OCI-LY1 (cell line): ENCODE measurements at regions not wholly inside any gene's neighbourhood (a gene's known extent, or its start where the extent isn't known, plus 50 kb on each side); places are given as distances from the start of the nearest gene placed in this dataset.

Experiments used
- H2AFZ ChIP-seq: fragments of 200-600 bp; sonication (generic), shearing (Covaris generic); 2 replicates; pipeline ENCODE4 v1.6.0; 2014; ENCODE audit warnings: antibody characterized with exemption, mild to moderate bottlenecking, low read length
- H3F3A ChIP-seq: fragments of 200-600 bp; sonication (generic), shearing (Covaris generic); 2 replicates; pipeline ENCODE4 v1.6.0; 2014; ENCODE audit warnings: mild to moderate bottlenecking, antibody characterized with exemption, low read length, moderate library complexity; ENCODE audit not compliant: insufficient read depth
- H3K27ac ChIP-seq: fragments of 200-600 bp; sonication (generic); 2 replicates; pipeline ENCODE4 v1.5.1; 2014; ENCODE audit warnings: low read length, mixed run types, mild to moderate bottlenecking, low read depth; ENCODE audit not compliant: poor library complexity, severe bottlenecking
- H3K27me3 ChIP-seq: fragments of 200-600 bp; sonication (generic); 2 replicates; pipeline ENCODE4 v1.6.0; 2014; ENCODE audit warnings: antibody characterized with exemption, mild to moderate bottlenecking, low read length, moderate library complexity; ENCODE audit not compliant: insufficient read depth
- H3K36me3 ChIP-seq: fragments of 200-600 bp; sonication (generic); 2 replicates; pipeline ENCODE4 v1.6.1; 2014; ENCODE audit warnings: mild to moderate bottlenecking, antibody characterized with exemption, low read length, moderate library complexity, mixed read lengths; ENCODE audit not compliant: insufficient read depth
- H3K4me1 ChIP-seq: fragments of 200-600 bp; sonication (generic); 2 replicates; pipeline ENCODE4 v1.5.1; 2014; ENCODE audit warnings: mild to moderate bottlenecking, low read length, moderate library complexity; ENCODE audit not compliant: insufficient read depth, severe bottlenecking
- H3K4me2 ChIP-seq: fragments of 200-600 bp; sonication (generic), shearing (Covaris generic); 2 replicates; pipeline ENCODE4 v1.6.1; 2014; ENCODE audit warnings: low read length
- H3K4me3 ChIP-seq: fragments of 200-600 bp; sonication (generic); 2 replicates; pipeline ENCODE4 v1.5.1; 2014; ENCODE audit warnings: low read length, low read depth, mild to moderate bottlenecking, mixed read lengths; ENCODE audit not compliant: poor library complexity, severe bottlenecking
- H3K79me2 ChIP-seq: fragments of 200-600 bp; shearing (Covaris generic); 2 replicates; pipeline ENCODE4 v1.6.1; 2016; ENCODE audit warnings: mixed run types, low read length, mixed read lengths; ENCODE audit not compliant: insufficient read depth
- H3K9ac ChIP-seq: fragments of 200-600 bp; sonication (generic), shearing (Covaris generic); 2 replicates; pipeline ENCODE4 v1.6.1; 2014; ENCODE audit warnings: mild to moderate bottlenecking, low read length, mixed read lengths
- H3K9me2 ChIP-seq: fragments of 200-600 bp; sonication (generic), shearing (Covaris generic); 2 replicates; pipeline ENCODE4 v1.6.1; 2014; ENCODE audit warnings: low read depth, mild to moderate bottlenecking, low read length, mixed read lengths
- H3K9me3 ChIP-seq: fragments of 200-600 bp; shearing (Covaris generic); 2 replicates; pipeline ENCODE4 v1.6.1; 2014; ENCODE audit warnings: low read length, mixed read lengths
- H4K20me1 ChIP-seq: fragments of 200-600 bp; sonication (generic), shearing (Covaris generic); 2 replicates; pipeline ENCODE4 v1.6.0; 2016; ENCODE audit warnings: mild to moderate bottlenecking, low read length; ENCODE audit not compliant: insufficient read depth
- CTCF ChIP-seq: fragments of 200-600 bp; sonication (generic), shearing (Covaris generic); IDR thresholded peaks from 2 replicates; pipeline ENCODE4 v1.5.1; 2017; ENCODE audit warnings: mild to moderate bottlenecking, antibody characterized with exemption, low read length, moderate library complexity, mixed read lengths
- EZH2 ChIP-seq: fragments of 200-600 bp; sonication (generic), shearing (Covaris generic); IDR thresholded peaks from 2 replicates; pipeline ENCODE4 v1.8.0; 2017; ENCODE audit warnings: borderline replicate concordance, mixed run types, mild to moderate bottlenecking, antibody characterized with exemption, low read length, moderate library complexity, mixed read lengths

DNA sequence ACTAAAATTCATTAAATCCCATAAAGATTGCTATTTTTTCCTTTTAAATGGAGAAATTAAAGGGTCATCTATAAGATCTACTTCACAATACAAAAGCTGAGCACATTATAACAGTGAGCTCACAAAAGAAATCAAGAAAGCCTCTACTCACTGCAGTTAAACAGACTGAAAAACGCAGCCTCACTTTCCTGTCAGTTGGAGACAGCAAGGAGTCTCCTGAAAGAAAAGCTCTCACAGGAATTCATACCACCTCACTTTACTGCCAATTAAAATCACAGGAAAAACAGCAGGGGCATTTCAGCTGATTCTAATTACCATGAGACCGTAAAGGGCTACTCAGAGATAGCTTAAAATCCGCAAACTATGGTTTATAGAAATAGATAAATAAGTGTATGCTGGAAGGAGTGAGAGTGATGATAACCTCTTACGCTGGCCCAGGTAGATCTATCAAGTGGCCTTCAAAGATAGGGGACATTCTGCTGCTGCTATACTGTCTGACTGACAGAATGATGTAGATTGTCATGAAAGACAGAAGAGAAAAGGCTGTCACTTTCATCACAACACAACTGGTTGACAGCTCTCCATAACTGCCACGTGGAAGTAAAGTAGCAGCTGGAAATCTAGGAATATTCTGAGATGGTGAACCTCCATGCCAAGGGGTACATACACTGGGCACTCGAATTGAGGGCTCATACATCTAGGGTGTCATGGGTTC, 1333.7 kb upstream of the DIAPH2 start:
- Histone ChIP-seq H3K4me3 (no peak overlapping the region), H3K36me3 (no peaks in the 10 kb centered on the region)
- TF ChIP-seq EZH2, result no peak
- TF ChIP-seq CTCF, result no peak

GRCh38 chrX:95367286-95367685, 1317.4 kb upstream of the DIAPH2 start:
- Histone ChIP-seq H3K9ac (no peak overlapping the region), H3K9me3 (no peaks in the 10 kb centered on the region), H3K9me2 (no peaks in the 10 kb centered on the region), H3K79me2 (no peaks in the 10 kb centered on the region), H3K4me1 (no peaks in the 10 kb centered on the region), H3K27me3 (no peaks in the 10 kb centered on the region), H3K27ac (no peak overlapping the region), H3K4me2 (no peak overlapping the region), H4K20me1 (no peaks in the 10 kb centered on the region), H3K36me3 (no peaks in the 10 kb centered on the region), H2AFZ (no peak overlapping the region), H3K4me3 (no peak overlapping the region), H3F3A (no peaks in the 10 kb centered on the region)
- TF ChIP-seq CTCF (no peak), EZH2 (no peak)

More for the DNA sequence above, 1333.7 kb upstream of the DIAPH2 start:
- no peak overlapping the region for H2AFZ ChIP-seq
- H3K9me2 ChIP-seq, result no peaks in the 10 kb centered on the region
- H3K79me2 ChIP-seq, result no peaks in the 10 kb centered on the region
- H3K27ac ChIP-seq, result no peak overlapping the region
- no peaks in the 10 kb centered on the region for H3F3A ChIP-seq
- no peak overlapping the region for H3K9ac ChIP-seq
- no peaks in the 10 kb centered on the region for H3K9me3 ChIP-seq
- no peak overlapping the region for H3K4me2 ChIP-seq
- no peaks in the 10 kb centered on the region for H4K20me1 ChIP-seq
- H3K27me3 ChIP-seq, result no peaks in the 10 kb centered on the region
- no peaks in the 10 kb centered on the region for H3K4me1 ChIP-seq

GRCh38 chrX:95382799-95383198, 1301.8 kb upstream of the DIAPH2 start:
- no peak overlapping the region for H3K4me2 ChIP-seq
- H3K36me3 ChIP-seq, result no peaks in the 10 kb centered on the region
- H3K79me2 ChIP-seq, result no peaks in the 10 kb centered on the region
- no peaks in the 10 kb centered on the region for H3K9me2 ChIP-seq
- no peaks in the 10 kb centered on the region for H3K27me3 ChIP-seq
- no peak overlapping the region for H2AFZ ChIP-seq
- no peak overlapping the region for H3K27ac ChIP-seq
- H3K9ac ChIP-seq, result no peak overlapping the region
- no peak for TF ChIP-seq CTCF
- no peak for TF ChIP-seq EZH2
- no peaks in the 10 kb centered on the region for H3K4me1 ChIP-seq
- no peaks in the 10 kb centered on the region for H3F3A ChIP-seq
- H4K20me1 ChIP-seq, result no peaks in the 10 kb centered on the region
- no peak overlapping the region for H3K4me3 ChIP-seq
- H3K9me3 ChIP-seq, result no peaks in the 10 kb centered on the region
